Natural killer cell (primary cell): ENCODE measurements at regions not wholly inside any gene's neighbourhood (a gene's known extent, or its start where the extent isn't known, plus 50 kb on each side); places are given as distances from the start of the nearest gene placed in this dataset.

Experiments used
- ATAC-seq, 3 donors: fragments of 150-1000 bp in 2 of 3; fragments of 200-7000 bp in 1 of 3; cut with Tn5 transposase; 1 replicate in 1 of 3; 2 replicates in 2 of 3; pipeline ENCODE4 v1.10.0; 2021; ENCODE audit warnings: mild to moderate bottlenecking in 2 of 3, moderate library complexity in 2 of 3
- DNase-seq, 2 donors: peaks; one replicate each; pipeline versions ENCODE4 v3.0.0 to v3.0.0-alpha.2; 2013 to 2021; ENCODE audit warnings: mixed read lengths in 1 of 2
- H3K27ac ChIP-seq: one replicate; pipeline ENCODE4 v1.5.1; 2013; ENCODE audit warnings: mild to moderate bottlenecking, low read length
- H3K27me3 ChIP-seq: one replicate; pipeline ENCODE4 v1.6.1; 2013; ENCODE audit warnings: low read length; ENCODE audit not compliant: control insufficient read depth, insufficient read depth
- H3K36me3 ChIP-seq: one replicate; pipeline ENCODE4 v1.6.1; 2013; ENCODE audit warnings: low read length; ENCODE audit not compliant: control insufficient read depth, insufficient read depth
- H3K4me1 ChIP-seq: one replicate; pipeline ENCODE4 v1.6.1; 2013; ENCODE audit warnings: low read length; ENCODE audit not compliant: control insufficient read depth, insufficient read depth
- H3K4me3 ChIP-seq: one replicate; pipeline ENCODE4 v1.5.1; 2013; ENCODE audit warnings: low read length
- H3K9me3 ChIP-seq: one replicate; pipeline ENCODE4 v1.6.1; 2013; ENCODE audit warnings: low read length; ENCODE audit not compliant: control insufficient read depth, insufficient read depth
- H3K27ac Mint-ChIP-seq, 2 donors: one replicate each; pipeline ENCODE4 v1.8.0; 2022; ENCODE audit warnings: mild to moderate bottlenecking in 2 of 2, mixed read lengths in 2 of 2, moderate library complexity in 1 of 2
- H3K27me3 Mint-ChIP-seq, 2 donors: one replicate each; pipeline ENCODE4 v1.8.0; 2022; ENCODE audit warnings: low read depth in 2 of 2, mixed read lengths in 2 of 2
- H3K36me3 Mint-ChIP-seq: one replicate; pipeline ENCODE4 v1.8.0; 2022; ENCODE audit warnings: mixed read lengths
- H3K4me1 Mint-ChIP-seq, 2 donors: one replicate each; pipeline ENCODE4 v1.8.0; 2022; ENCODE audit warnings: mixed read lengths in 2 of 2
- H3K4me3 Mint-ChIP-seq: one replicate; pipeline ENCODE4 v1.8.0; 2022; ENCODE audit warnings: mild to moderate bottlenecking, moderate library complexity, mixed read lengths
- H3K9me3 Mint-ChIP-seq, 2 donors: one replicate each; pipeline ENCODE4 v1.8.0; 2022; ENCODE audit warnings: mixed read lengths in 2 of 2
- WGBS: methylation state at CpG from one replicate; pipeline ENCODE4 v1.1.7; 2013; ENCODE audit warnings: missing lambda C conversion rate; ENCODE audit not compliant: insufficient coverage; 5-methylcytosine and 5-hydroxymethylcytosine counted together
- intact Hi-C: fragments of 100-400 bp; cut with micrococcal nuclease; formaldehyde crosslinking; loops from one replicate; pipeline ENCODE4 v1.14.2; 2022
- TF ChIP-seq, protein P1 (sequence below): fragments of 200-600 bp; IDR thresholded peaks from one replicate; pipeline ENCODE4 v1.8.0; 2022; ENCODE audit warnings: antibody characterized with exemption

GRCh38 chr2:150732064-150732463, 244.6 kb upstream of the RND3 start:
- H3K4me3 Mint-ChIP-seq, result no peak overlapping the region
- intact Hi-C loops, result no loop called here
- H3K36me3 Mint-ChIP-seq, result no peaks in the 10 kb centered on the region
- H3K36me3 ChIP-seq, result no peaks in the 10 kb centered on the region
- no peaks in the 10 kb centered on the region for H3K27me3 ChIP-seq
- no peaks in the 10 kb centered on the region for H3K4me1 ChIP-seq
- H3K27ac Mint-ChIP-seq, result no peak overlapping the region
- TF ChIP-seq, protein P1, sequence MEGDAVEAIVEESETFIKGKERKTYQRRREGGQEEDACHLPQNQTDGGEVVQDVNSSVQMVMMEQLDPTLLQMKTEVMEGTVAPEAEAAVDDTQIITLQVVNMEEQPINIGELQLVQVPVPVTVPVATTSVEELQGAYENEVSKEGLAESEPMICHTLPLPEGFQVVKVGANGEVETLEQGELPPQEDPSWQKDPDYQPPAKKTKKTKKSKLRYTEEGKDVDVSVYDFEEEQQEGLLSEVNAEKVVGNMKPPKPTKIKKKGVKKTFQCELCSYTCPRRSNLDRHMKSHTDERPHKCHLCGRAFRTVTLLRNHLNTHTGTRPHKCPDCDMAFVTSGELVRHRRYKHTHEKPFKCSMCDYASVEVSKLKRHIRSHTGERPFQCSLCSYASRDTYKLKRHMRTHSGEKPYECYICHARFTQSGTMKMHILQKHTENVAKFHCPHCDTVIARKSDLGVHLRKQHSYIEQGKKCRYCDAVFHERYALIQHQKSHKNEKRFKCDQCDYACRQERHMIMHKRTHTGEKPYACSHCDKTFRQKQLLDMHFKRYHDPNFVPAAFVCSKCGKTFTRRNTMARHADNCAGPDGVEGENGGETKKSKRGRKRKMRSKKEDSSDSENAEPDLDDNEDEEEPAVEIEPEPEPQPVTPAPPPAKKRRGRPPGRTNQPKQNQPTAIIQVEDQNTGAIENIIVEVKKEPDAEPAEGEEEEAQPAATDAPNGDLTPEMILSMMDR, result no peak
- H3K9me3 Mint-ChIP-seq, result peaks cover 2 to 12% of the 10 kb centered on the region in 2 donors
- no peaks in the 10 kb centered on the region for H3K4me1 Mint-ChIP-seq
- DNase-seq (no peak), ATAC-seq (no peak)
- no peak overlapping the region for H3K4me3 ChIP-seq
- H3K27ac ChIP-seq, result no peak overlapping the region
- no peaks in the 10 kb centered on the region for H3K9me3 ChIP-seq
- H3K27me3 Mint-ChIP-seq, result no peaks in the 10 kb centered on the region

DNA sequence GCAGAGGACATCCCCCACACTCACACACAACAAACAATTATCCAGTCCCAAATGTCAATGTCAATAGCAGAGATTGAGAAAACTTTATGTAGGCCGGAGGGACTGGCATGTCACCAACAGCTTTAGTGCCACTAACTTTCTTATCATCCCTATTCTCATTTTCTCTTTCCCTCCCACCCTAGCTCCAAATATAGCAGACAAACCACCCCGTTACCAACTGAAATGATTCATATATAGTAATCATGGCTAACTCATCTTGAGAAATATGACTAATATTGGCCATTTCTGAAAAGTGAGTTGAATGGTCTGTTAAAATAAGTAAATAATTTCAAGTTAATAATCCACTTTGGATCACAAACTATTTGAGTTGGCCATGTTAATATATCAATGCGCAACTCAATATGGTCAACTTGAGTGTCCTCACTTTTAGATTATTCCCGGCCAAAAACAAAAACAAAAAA, 242.1 kb upstream of the RND3 start:
- H3K9me3 ChIP-seq, result no peaks in the 10 kb centered on the region
- ATAC-seq (no peak), DNase-seq (no peak)
- no peaks in the 10 kb centered on the region for H3K36me3 Mint-ChIP-seq
- H3K27me3 ChIP-seq, result no peaks in the 10 kb centered on the region
- H3K4me1 ChIP-seq, result no peaks in the 10 kb centered on the region
- no peak overlapping the region for H3K27ac ChIP-seq
- no peak overlapping the region for H3K4me3 Mint-ChIP-seq
- no peaks in the 10 kb centered on the region for H3K27me3 Mint-ChIP-seq
- TF ChIP-seq, protein P1, result no peak
- H3K4me3 ChIP-seq, result no peak overlapping the region
- 79% methylated on average over 2 of the region's 4 CpGs for WGBS
- H3K9me3 Mint-ChIP-seq, result peaks cover 4 to 16% of the 10 kb centered on the region in 2 donors
- intact Hi-C loops, result no loop called here
- no peaks in the 10 kb centered on the region for H3K4me1 Mint-ChIP-seq
- no peak overlapping the region for H3K27ac Mint-ChIP-seq
- no peaks in the 10 kb centered on the region for H3K36me3 ChIP-seq

GRCh38 chr2:150718280-150718679, 230.8 kb upstream of the RND3 start:
- TF ChIP-seq, protein P1, result no peak
- H3K27me3 Mint-ChIP-seq, result no peaks in the 10 kb centered on the region
- H3K9me3 Mint-ChIP-seq, result peaks cover 17 to 18% of the 10 kb centered on the region in 2 donors
- H3K4me3 ChIP-seq, result no peak overlapping the region
- no peaks in the 10 kb centered on the region for H3K36me3 ChIP-seq
- intact Hi-C loops, result no loop called here
- peaks cover 8% of the 10 kb centered on the region for H3K36me3 Mint-ChIP-seq
- WGBS, result 63% methylated on average over 1 of the region's 1 CpG
- DNase-seq (no peak), ATAC-seq (no peak)
- H3K4me3 Mint-ChIP-seq, result no peak overlapping the region
- H3K27me3 ChIP-seq, result no peaks in the 10 kb centered on the region
- H3K4me1 Mint-ChIP-seq, result no peaks in the 10 kb centered on the region
- H3K9me3 ChIP-seq, result no peaks in the 10 kb centered on the region
- no peak overlapping the region for H3K27ac ChIP-seq
- no peaks in the 10 kb centered on the region for H3K4me1 ChIP-seq
- H3K27ac Mint-ChIP-seq, result no peak overlapping the region

DNA sequence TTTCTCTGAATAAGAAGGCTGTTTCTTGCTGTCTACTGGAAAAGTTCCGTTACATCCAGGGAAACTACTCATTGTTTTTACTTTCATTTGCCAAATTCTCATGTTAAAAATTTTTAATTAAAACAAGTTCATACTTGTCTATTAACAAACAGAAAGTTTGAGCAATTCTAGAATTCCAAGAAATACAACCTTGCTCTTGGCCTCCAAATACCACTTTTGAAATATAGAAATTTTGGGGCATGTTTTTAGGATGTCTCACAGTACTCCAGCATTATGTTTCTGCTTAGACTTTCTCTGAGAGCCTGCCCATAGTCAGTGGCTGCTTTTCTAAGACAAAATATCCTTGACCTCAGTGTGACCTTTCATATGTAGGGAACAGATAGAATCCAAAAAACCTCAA, 228.7 kb upstream of the RND3 start:
- Mint-ChIP-seq H3K4me3 (no peak overlapping the region), H3K4me1 (no peaks in the 10 kb centered on the region), H3K27ac (no peak overlapping the region), H3K36me3 (peaks cover 8% of the 10 kb centered on the region), H3K27me3 (no peaks in the 10 kb centered on the region), H3K9me3 (peaks cover 20 to 21% of the 10 kb centered on the region in 2 donors)
- Histone ChIP-seq H3K4me1 (no peaks in the 10 kb centered on the region), H3K9me3 (no peaks in the 10 kb centered on the region), H3K36me3 (no peaks in the 10 kb centered on the region), H3K27ac (no peak overlapping the region), H3K4me3 (no peak overlapping the region), H3K27me3 (no peaks in the 10 kb centered on the region)
- TF ChIP-seq, protein P1, result no peak
- no peak for ATAC-seq
- intact Hi-C loops, result no loop called here
- DNase-seq, result no peak
- 100% methylated on average over 1 of the region's 1 CpG for WGBS
